H1 (cell line): ENCODE measurements at regions not wholly inside any gene's neighbourhood (a gene's known extent, or its start where the extent isn't known, plus 50 kb on each side); places are given as distances from the start of the nearest gene placed in this dataset.

Experiments
- CTCF ChIA-PET: fragments of 300-600 bp; sonication (Branson Sonifier 250); formaldehyde crosslinking; loops from one replicate; lab custom pipeline; 2021; ENCODE audit not compliant: partially characterized antibody; lab: Charles Lee
- POLR2A ChIA-PET: fragments of 300-600 bp; sonication (Branson Sonifier 250); formaldehyde crosslinking; loops from one replicate; lab custom pipeline; 2021; ENCODE audit warnings: inconsistent platforms; ENCODE audit not compliant: partially characterized antibody; lab: Charles Lee
- DNase-seq, 2 experiments: peaks; one replicate each; pipeline versions ENCODE4 v3.0.0 to v3.0.0-alpha.2; 2010 to 2022; ENCODE audit warnings: low spot score in 2 of 2, low read depth in 1 of 2, mixed read lengths in 1 of 2
- FAIRE-seq: peaks from 2 replicates; lab custom pipeline; 2011; peaks lifted over from hg19 to GRCh38; lab: Jason Lieb, UNC
- H2AFZ ChIP-seq: 2 replicates; pipeline ENCODE4 v1.8.1; 2012; ENCODE audit warnings: low read length, inconsistent platforms
- H2AK5ac ChIP-seq: 2 replicates; pipeline ENCODE4 v1.6.1; 2013; ENCODE audit warnings: low read depth, low read length
- H2BK120ac ChIP-seq: replicated peaks from 2 replicates; pipeline ENCODE3; 2013; ENCODE audit warnings: low read depth, low read length, inconsistent platforms
- H2BK12ac ChIP-seq: 2 replicates; pipeline ENCODE4 v1.6.1; 2013; ENCODE audit warnings: low read depth, low read length
- H2BK15ac ChIP-seq: 2 replicates; pipeline ENCODE4 v1.6.1; 2013; ENCODE audit warnings: low read length
- H2BK20ac ChIP-seq: 2 replicates; pipeline ENCODE4 v1.6.1; 2013; ENCODE audit warnings: low read length
- H2BK5ac ChIP-seq: 2 replicates; pipeline ENCODE4 v1.6.1; 2013; ENCODE audit warnings: low read depth, low read length
- H3K14ac ChIP-seq: 2 replicates; pipeline ENCODE4 v1.6.1; 2013; ENCODE audit warnings: inconsistent platforms; ENCODE audit not compliant: insufficient read length
- H3K18ac ChIP-seq: 2 replicates; pipeline ENCODE4 v1.6.1; 2013; ENCODE audit warnings: low read length; ENCODE audit errors: extremely low read depth
- H3K23ac ChIP-seq: 2 replicates; pipeline ENCODE4 v1.6.1; 2013; ENCODE audit warnings: inconsistent platforms; ENCODE audit not compliant: insufficient read length
- H3K23me2 ChIP-seq: 2 replicates; pipeline ENCODE4 v1.6.1; 2013; ENCODE audit warnings: low read depth, low read length
- H3K27ac ChIP-seq: 2 replicates; pipeline ENCODE4 v1.6.1; 2011; ENCODE audit warnings: low read depth, low read length, inconsistent platforms
- H3K27me3 ChIP-seq, 4 experiments: replicated peaks in 1 of 4; 1 replicate in 1 of 4; 2 replicates in 3 of 4; pipeline versions ENCODE4 v1.6.1 to v1.8.1; 2011 to 2013; ENCODE audit warnings: low read length in 3 of 4, mild to moderate bottlenecking in 3 of 4, inconsistent platforms in 2 of 4, mixed read lengths in 2 of 4, moderate library complexity in 1 of 4; ENCODE audit not compliant: control insufficient read depth in 3 of 4, insufficient read depth in 3 of 4; ENCODE audit errors: extremely low read depth in 1 of 4
- H3K36me3 ChIP-seq, 4 experiments: 2 replicates each; pipeline versions ENCODE4 v1.6.1 to v1.8.1; 2011 to 2013; ENCODE audit warnings: mild to moderate bottlenecking in 4 of 4, low read length in 3 of 4, moderate library complexity in 2 of 4, control low read depth in 1 of 4, inconsistent platforms in 1 of 4; ENCODE audit not compliant: insufficient read depth in 4 of 4, control insufficient read depth in 2 of 4
- H3K4ac ChIP-seq: replicated peaks from 2 replicates; pipeline ENCODE3; 2013; ENCODE audit warnings: low read length, low read depth, mixed read lengths, inconsistent platforms; ENCODE audit not compliant: insufficient read length
- H3K4me1 ChIP-seq, 4 experiments: replicated peaks in 1 of 4; 1 replicate in 1 of 4; 2 replicates in 3 of 4; pipeline versions ENCODE4 v1.6.1 to v1.8.1; 2011 to 2013; ENCODE audit warnings: low read length in 3 of 4, inconsistent platforms in 2 of 4, mixed read lengths in 1 of 4; ENCODE audit not compliant: insufficient read depth in 4 of 4, control insufficient read depth in 3 of 4
- H3K4me2 ChIP-seq, 2 experiments: 2 replicates each; pipeline versions ENCODE4 v1.6.1 to v1.8.1; 2011 to 2013; ENCODE audit warnings: low read depth in 2 of 2, low read length in 2 of 2, control low read depth in 1 of 2, inconsistent platforms in 1 of 2, mild to moderate bottlenecking in 1 of 2; ENCODE audit not compliant: insufficient read depth in 1 of 2
- H3K4me3 ChIP-seq, 4 experiments: fragments of 200-600, 300-600 bp in 1 of 4; sonication (generic), shearing (Covaris generic), sonication (Bioruptor Twin) in 1 of 4; 2 replicates each; pipeline versions ENCODE4 v1.5.1 to v1.8.1; 2011 to 2016; ENCODE audit warnings: low read length in 4 of 4, low read depth in 3 of 4, control low read depth in 2 of 4, inconsistent platforms in 2 of 4, mild to moderate bottlenecking in 2 of 4, mixed read lengths in 1 of 4, moderate library complexity in 1 of 4; ENCODE audit not compliant: insufficient read depth in 2 of 4; ENCODE audit errors: extremely low read depth in 1 of 4
- H3K56ac ChIP-seq: replicated peaks from 2 replicates; pipeline ENCODE3; 2013; ENCODE audit warnings: low read depth, mild to moderate bottlenecking, mixed read lengths, low read length, inconsistent platforms; ENCODE audit not compliant: insufficient read length
- H3K79me1 ChIP-seq: 2 replicates; pipeline ENCODE4 v1.6.1; 2013; ENCODE audit warnings: low read depth, low read length, control low read depth
- H3K79me2 ChIP-seq, 2 experiments: 2 replicates each; pipeline versions ENCODE4 v1.6.1 to v1.8.1; 2012 to 2013; ENCODE audit warnings: low read length in 2 of 2, mild to moderate bottlenecking in 2 of 2, inconsistent platforms in 1 of 2; ENCODE audit not compliant: insufficient read depth in 2 of 2, control insufficient read depth in 1 of 2
- H3K9ac ChIP-seq, 4 experiments: replicated peaks in 1 of 4; 1 replicate in 1 of 4; 2 replicates in 3 of 4; pipeline versions ENCODE4 v1.6.1 to v1.8.1; 2011 to 2013; ENCODE audit warnings: low read depth in 3 of 4, low read length in 3 of 4, control low read depth in 2 of 4, mild to moderate bottlenecking in 2 of 4, moderate library complexity in 2 of 4, inconsistent platforms in 1 of 4; ENCODE audit errors: extremely low read depth in 1 of 4
- H3K9me3 ChIP-seq, 2 experiments: 2 replicates each; pipeline versions ENCODE4 v1.6.1 to v1.8.1; 2012 to 2013; ENCODE audit warnings: mild to moderate bottlenecking in 2 of 2, moderate library complexity in 2 of 2, control low read depth in 1 of 2, inconsistent platforms in 1 of 2, low read depth in 1 of 2, low read length in 1 of 2, mixed read lengths in 1 of 2; ENCODE audit not compliant: insufficient read depth in 2 of 2
- H4K20me1 ChIP-seq, 2 experiments: replicated peaks in 1 of 2; 2 replicates each; pipeline versions ENCODE3 to v1.8.1; 2011 to 2013; ENCODE audit warnings: inconsistent platforms in 2 of 2, low read length in 2 of 2, mild to moderate bottlenecking in 1 of 2; ENCODE audit not compliant: insufficient read depth in 2 of 2, control insufficient read depth in 1 of 2
- H4K5ac ChIP-seq: 2 replicates; pipeline ENCODE4 v1.6.1; 2013; ENCODE audit warnings: low read length, low read depth, mixed read lengths, inconsistent platforms; ENCODE audit not compliant: insufficient read length
- H4K8ac ChIP-seq: 2 replicates; pipeline ENCODE4 v1.8.0; 2013; ENCODE audit warnings: mild to moderate bottlenecking, moderate library complexity, low read length, inconsistent platforms; ENCODE audit not compliant: insufficient read depth; ENCODE audit errors: extremely low read depth
- H4K91ac ChIP-seq: replicated peaks from 2 replicates; pipeline ENCODE3; 2013; ENCODE audit warnings: low read length, mixed read lengths, inconsistent platforms; ENCODE audit not compliant: insufficient read length
- ASH2L ChIP-seq: fragments of 200-600, 300-600 bp; sonication (generic); IDR thresholded peaks from one replicate; pipeline ENCODE4 v1.7.1; 2017; ENCODE audit warnings: low read length
- BCL11A ChIP-seq, 2 experiments: IDR thresholded peaks; one replicate each; pipeline ENCODE4 v1.6.1; 2011; ENCODE audit warnings: low read depth in 2 of 2, low read length in 2 of 2, mild to moderate bottlenecking in 2 of 2
- EGR1 ChIP-seq: IDR thresholded peaks from 2 replicates; pipeline ENCODE4 v1.6.1; 2011; ENCODE audit warnings: low read depth, low read length, borderline replicate concordance
- GABPA ChIP-seq: IDR thresholded peaks from 2 replicates; pipeline ENCODE4 v1.6.1; 2011; ENCODE audit warnings: mild to moderate bottlenecking, low read length, moderate library complexity, borderline replicate concordance; ENCODE audit not compliant: insufficient read depth
- JUND ChIP-seq: IDR thresholded peaks from 2 replicates; pipeline ENCODE4 v1.6.1; 2011; ENCODE audit warnings: mild to moderate bottlenecking, improper control_type of control experiment, low read length
- NRF1 ChIP-seq: IDR thresholded peaks from 2 replicates; pipeline ENCODE4 v1.6.1; 2011; ENCODE audit warnings: mild to moderate bottlenecking, low read depth, low read length, improper control_type of control experiment
- PHF8 ChIP-seq: fragments of 200-600 bp; sonication (generic); conservative IDR thresholded peaks from 2 replicates; pipeline ENCODE4 v1.7.1; 2012; ENCODE audit warnings: low read depth, mild to moderate bottlenecking, inconsistent platforms, low read length, moderate library complexity
- RAD21 ChIP-seq, 2 experiments: IDR thresholded peaks in 1 of 2; conservative IDR thresholded peaks in 1 of 2; 2 replicates each; pipeline ENCODE4 v1.6.1; 2011; ENCODE audit warnings: low read depth in 2 of 2, low read length in 2 of 2, improper control_type of control experiment in 1 of 2, inconsistent platforms in 1 of 2, mild to moderate bottlenecking in 1 of 2, moderate library complexity in 1 of 2
- SP1 ChIP-seq: IDR thresholded peaks from 2 replicates; pipeline ENCODE4 v1.6.1; 2011; ENCODE audit warnings: low read depth, low read length
- TAF7 ChIP-seq: optimal IDR thresholded peaks from 2 replicates; pipeline ENCODE3; 2011; ENCODE audit warnings: low read depth, mild to moderate bottlenecking, inconsistent platforms, low read length, moderate library complexity, borderline replicate concordance
- TBP ChIP-seq: IDR thresholded peaks from 2 replicates; pipeline ENCODE4 v1.6.1; 2011; ENCODE audit warnings: low read depth, low read length, improper control_type of control experiment
- WGBS, 2 experiments: shearing (Covaris generic) in 1 of 2; methylation state at CpG; one replicate each; pipeline versions ENCODE4 v1.1.6 to v1.1.7; 2013 to 2015; ENCODE audit warnings: low lambda C conversion rate in 2 of 2, mixed read lengths in 2 of 2, inconsistent platforms in 1 of 2, low coverage in 1 of 2, missing lambda C conversion rate in 1 of 2; ENCODE audit not compliant: insufficient replicate concordance in 2 of 2, insufficient coverage in 1 of 2, insufficient read length in 1 of 2; ENCODE audit errors: extremely low coverage in 1 of 2, missing lambda C conversion rate in 1 of 2; 5-methylcytosine and 5-hydroxymethylcytosine counted together
- TF ChIP-seq, protein P1 (sequence below): IDR thresholded peaks from 2 replicates; pipeline ENCODE4 v1.6.1; 2011; ENCODE audit warnings: low read depth, mild to moderate bottlenecking, low read length; ENCODE audit not compliant: insufficient read depth

DNA sequence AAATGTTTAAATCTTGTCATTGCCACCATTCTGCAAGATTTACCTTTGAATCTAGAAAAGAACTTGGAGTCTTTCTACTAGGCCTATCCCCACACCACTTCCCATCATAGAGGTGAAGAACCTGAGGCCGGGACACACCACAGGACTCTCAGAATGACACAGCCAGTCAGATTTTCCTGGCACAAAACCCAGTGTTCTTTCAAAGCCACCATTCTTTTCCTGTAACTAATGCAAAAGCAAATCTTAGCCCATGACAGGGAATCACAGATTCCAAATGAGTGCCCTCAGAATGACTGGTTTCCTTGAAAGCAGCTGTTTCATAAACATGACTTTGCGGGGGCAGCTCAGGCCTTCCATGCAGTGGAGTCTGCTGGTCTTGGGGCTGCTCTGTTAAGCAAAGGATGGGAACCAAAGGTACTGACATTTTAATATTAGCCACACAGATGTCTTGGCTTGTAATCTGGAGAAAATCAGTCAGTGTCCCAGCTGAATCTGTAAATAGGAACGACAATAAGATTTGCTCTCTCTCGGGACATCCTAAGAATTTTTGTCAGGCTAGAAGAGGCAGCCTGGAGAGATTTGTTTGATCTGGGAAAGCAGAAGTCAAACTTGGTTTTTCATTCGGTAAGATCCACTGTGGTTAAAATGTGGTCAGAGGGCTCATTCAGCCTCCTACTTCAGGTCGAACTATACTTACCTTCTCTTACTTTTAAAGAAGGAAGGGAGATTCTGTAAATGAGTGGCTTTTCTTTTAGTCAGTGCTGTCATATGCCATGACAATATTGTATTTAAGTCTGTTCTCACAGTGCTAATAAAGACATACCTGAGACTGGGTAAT lies 115.1 kb downstream of the PALM2AKAP2 start:
- peaks cover 0 to 2% (median 0%) of the 10 kb centered on the region in 4 experiments; a peak in 1 of 7 replicates for H3K4me1 ChIP-seq
- H2BK20ac ChIP-seq: no peak overlapping the region
- no peak overlapping the region for H3K9ac ChIP-seq
- H3K4ac ChIP-seq: no peak overlapping the region
- FAIRE-seq (no peak), DNase-seq (no peak)
- H3K27ac ChIP-seq: no peak overlapping the region
- H3K23ac ChIP-seq: no peak overlapping the region
- no peak overlapping the region for H3K4me3 ChIP-seq
- H2BK15ac ChIP-seq: no peak overlapping the region
- no peaks in the 10 kb centered on the region for H4K20me1 ChIP-seq
- no peak overlapping the region for H2BK12ac ChIP-seq
- H3K4me2 ChIP-seq: no peak overlapping the region
- H4K8ac ChIP-seq: no peak overlapping the region
- H4K91ac ChIP-seq: no peak overlapping the region
- no peak overlapping the region for H3K14ac ChIP-seq
- no peak overlapping the region for H2BK5ac ChIP-seq
- H2AFZ ChIP-seq: no peak overlapping the region
- H3K27me3 ChIP-seq: no peaks in the 10 kb centered on the region
- H4K5ac ChIP-seq: no peak overlapping the region
- no peak for TF ChIP-seq JUND
- no peak for TF ChIP-seq SP1
- no peak for TF ChIP-seq RAD21 (IDR thresholded peaks at IDR 0.05 in 1 of 2, conservative IDR thresholded peaks at IDR 0.05 in 1 of 2; ENCODE audit: low read depth in 2 of 2, low read length in 2 of 2)
- TF ChIP-seq EGR1: no peak
- TF ChIP-seq BCL11A (IDR thresholded peaks at IDR 0.05; ENCODE audit: low read depth in 2 of 2, low read length in 2 of 2): no peak
- no peak for TF ChIP-seq TBP
- no peak for TF ChIP-seq GABPA
- no peak for TF ChIP-seq TAF7
- no peak for TF ChIP-seq ASH2L
- TF ChIP-seq, protein P1, sequence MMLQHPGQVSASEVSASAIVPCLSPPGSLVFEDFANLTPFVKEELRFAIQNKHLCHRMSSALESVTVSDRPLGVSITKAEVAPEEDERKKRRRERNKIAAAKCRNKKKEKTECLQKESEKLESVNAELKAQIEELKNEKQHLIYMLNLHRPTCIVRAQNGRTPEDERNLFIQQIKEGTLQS: no peak
- TF ChIP-seq PHF8: no peak
- TF ChIP-seq NRF1: no peak
- H3K36me3 ChIP-seq: no peaks in the 10 kb centered on the region
- no peaks in the 10 kb centered on the region for H3K23me2 ChIP-seq
- no peak overlapping the region for H3K18ac ChIP-seq
- no peaks in the 10 kb centered on the region for H3K79me1 ChIP-seq
- no peaks in the 10 kb centered on the region for H3K9me3 ChIP-seq
- ChIA-PET CTCF (interaction anchor here (0.7 to 2.1 kb wide), 2 partner anchors 298 to 320 kb away, joined by 4 read pairs; no protein-coding TSS in a partner anchor), POLR2A (no interaction called here)
- no peak overlapping the region for H2BK120ac ChIP-seq
- 91% methylated on average over 6 of the region's 6 CpGs; no CpG with 5 or more reads in 1 of the 2 experiments for WGBS, 2 experiments
- no peak overlapping the region for H3K56ac ChIP-seq
- H2AK5ac ChIP-seq: no peak overlapping the region
- H3K79me2 ChIP-seq: no peaks in the 10 kb centered on the region
